ENCODE measurements at regions not wholly inside any gene's neighbourhood (a gene's known extent, or its start where the extent isn't known, plus 50 kb on each side); places are given as distances from the start of the nearest gene placed in this dataset.

GRCh38 chr4:45646885-45647590 lies 476.8 kb downstream of the GABRG1 start:
- DNase-seq (ENCODE audit: low read depth in 2 of 2) = no peak

GRCh38 chr4:45640281-45640680 lies 483.6 kb downstream of the GABRG1 start:
- DNase-seq (ENCODE audit: low read depth in 2 of 2) = no peak

GRCh38 chr4:45638641-45639040 lies 485.2 kb downstream of the GABRG1 start:
- DNase-seq (ENCODE audit: low read depth in 2 of 2) = no peak

- DNase-seq (ENCODE audit: low read depth in 2 of 2) = no peak
Measured at GRCh38 chr4:45636175-45636574, 487.7 kb downstream of the GABRG1 start.

- DNase-seq (ENCODE audit: low read depth in 2 of 2) = no peak
Measured at GRCh38 chr4:45629717-45630116, 494.1 kb downstream of the GABRG1 start.

- no peak for DNase-seq (ENCODE audit: low read depth in 2 of 2)
Measured at GRCh38 chr4:45621971-45622370, 501.9 kb downstream of the GABRG1 start.

- DNase-seq (ENCODE audit: low read depth in 2 of 2) = no peak
Measured at GRCh38 chr4:45620808-45621207, 503.0 kb downstream of the GABRG1 start.

- no peak for DNase-seq (ENCODE audit: low read depth in 2 of 2)
Measured at GRCh38 chr4:45596379-45597101, 527.3 kb downstream of the GABRG1 start.

- no peak for DNase-seq (ENCODE audit: low read depth in 2 of 2)
Measured at GRCh38 chr4:45580334-45580733, 543.5 kb downstream of the GABRG1 start.

GRCh38 chr4:45578874-45579273 lies 545.0 kb downstream of the GABRG1 start:
- DNase-seq (ENCODE audit: low read depth in 2 of 2) = no peak

GRCh38 chr4:45576275-45576674 lies 547.6 kb downstream of the GABRG1 start:
- DNase-seq (ENCODE audit: low read depth in 2 of 2) = no peak

- DNase-seq (ENCODE audit: low read depth in 2 of 2) = no peak
Measured at GRCh38 chr4:45569619-45570018, 554.2 kb downstream of the GABRG1 start.

- no peak for DNase-seq (ENCODE audit: low read depth in 2 of 2)
Measured at GRCh38 chr4:45568694-45569093, 555.2 kb downstream of the GABRG1 start.

GRCh38 chr4:45566896-45567603 lies 556.8 kb downstream of the GABRG1 start:
- no peak for DNase-seq (ENCODE audit: low read depth in 2 of 2)

GRCh38 chr4:45554423-45554822 lies 569.4 kb downstream of the GABRG1 start:
- no peak for DNase-seq (ENCODE audit: low read depth in 2 of 2)

GRCh38 chr4:45550766-45551366 lies 573.0 kb downstream of the GABRG1 start:
- no peak for DNase-seq (ENCODE audit: low read depth in 2 of 2)

- DNase-seq (ENCODE audit: low read depth in 2 of 2) = no peak
Measured at GRCh38 chr4:45539142-45539814, 584.6 kb downstream of the GABRG1 start.

- no peak for DNase-seq (ENCODE audit: low read depth in 2 of 2)
Measured at GRCh38 chr4:45530498-45530897, 593.4 kb downstream of the GABRG1 start.

GRCh38 chr4:45527160-45527559 lies 596.7 kb downstream of the GABRG1 start:
- no peak for DNase-seq (ENCODE audit: low read depth in 2 of 2)

GRCh38 chr4:45518832-45519231 lies 605.0 kb downstream of the GABRG1 start:
- DNase-seq (ENCODE audit: low read depth in 2 of 2) = no peak

- no peak for DNase-seq (ENCODE audit: low read depth in 2 of 2)
Measured at GRCh38 chr4:45502471-45502870, 621.4 kb downstream of the GABRG1 start.

- DNase-seq (ENCODE audit: low read depth in 2 of 2) = no peak
Measured at GRCh38 chr4:45484740-45485139, 639.1 kb downstream of the GABRG1 start.

Data from lung microvascular endothelial cell (primary cell).